Erythroblast (primary cell): ENCODE measurements at regions not wholly inside any gene's neighbourhood (a gene's known extent, or its start where the extent isn't known, plus 50 kb on each side); places are given as distances from the start of the nearest gene placed in this dataset.
A peak's percentile ranks its signal among the peaks of the same experiment; 100 is the strongest.

Source experiments
- DNase-seq, 2 experiments: peaks; one replicate each; lab custom pipeline; 2025; lab: John Stamatoyannopoulos, UW
- GATA1 ChIP-seq: IDR thresholded peaks from 2 replicates; pipeline ENCODE4 v1.6.1; 2011; ENCODE audit warnings: low read depth, mild to moderate bottlenecking, control low read depth, low read length, moderate library complexity
- POLR2A ChIP-seq: IDR thresholded peaks from 2 replicates; pipeline ENCODE4 v1.6.1; 2011; ENCODE audit warnings: mild to moderate bottlenecking, low read length

DNA sequence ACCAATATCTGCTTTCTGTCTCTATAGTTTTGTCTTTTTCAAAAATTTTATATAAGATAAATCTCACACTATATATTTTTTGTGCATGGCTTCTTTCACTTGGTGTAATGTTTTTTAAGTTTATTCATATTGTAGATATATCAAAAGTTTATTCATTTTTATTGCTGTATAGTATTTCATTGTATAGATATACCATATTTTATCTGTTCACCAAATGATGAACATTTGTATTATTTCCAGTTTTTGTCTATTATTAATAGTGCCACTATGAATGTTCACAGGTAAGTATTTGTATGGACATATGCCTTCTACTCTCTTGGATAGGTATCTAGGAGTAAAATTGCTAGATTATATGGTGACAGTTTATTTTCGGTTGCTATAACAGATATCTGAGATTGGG is 289.5 kb upstream of the CITED2 start:
- TF ChIP-seq POLR2A (no peak), GATA1 (no peak)
- no peak for DNase-seq

DNA sequence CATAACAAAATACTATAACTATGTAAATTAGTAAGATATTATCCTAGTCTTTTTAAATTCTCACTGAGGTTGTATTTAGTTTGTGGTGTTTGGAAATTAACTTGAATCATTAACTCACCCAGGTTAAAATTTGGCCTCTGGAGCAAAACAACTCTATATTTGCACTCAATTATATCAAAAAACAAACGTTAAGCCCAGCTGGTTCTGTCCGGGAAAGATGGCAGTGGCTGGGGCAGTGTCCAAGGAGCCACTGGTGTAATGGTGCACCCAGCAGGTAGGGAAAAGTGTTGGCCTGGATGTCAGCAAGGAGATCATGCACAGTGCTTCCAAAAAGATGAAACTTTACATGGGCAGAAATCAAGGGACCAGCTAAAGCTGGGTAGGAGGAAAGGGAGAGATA is 285.3 kb upstream of the CITED2 start:
- no peak for TF ChIP-seq GATA1
- TF ChIP-seq POLR2A: no peak
- no peak for DNase-seq

GRCh38 chr6:139659196-139659595 is 284.7 kb upstream of the CITED2 start:
- DNase-seq: no peak
- TF ChIP-seq POLR2A (no peak), GATA1 (no peak)

- DNase-seq: no peak
- TF ChIP-seq GATA1 (no peak), POLR2A (no peak)
Measured at GRCh38 chr6:139657119-139657518, 282.7 kb upstream of the CITED2 start.

DNA sequence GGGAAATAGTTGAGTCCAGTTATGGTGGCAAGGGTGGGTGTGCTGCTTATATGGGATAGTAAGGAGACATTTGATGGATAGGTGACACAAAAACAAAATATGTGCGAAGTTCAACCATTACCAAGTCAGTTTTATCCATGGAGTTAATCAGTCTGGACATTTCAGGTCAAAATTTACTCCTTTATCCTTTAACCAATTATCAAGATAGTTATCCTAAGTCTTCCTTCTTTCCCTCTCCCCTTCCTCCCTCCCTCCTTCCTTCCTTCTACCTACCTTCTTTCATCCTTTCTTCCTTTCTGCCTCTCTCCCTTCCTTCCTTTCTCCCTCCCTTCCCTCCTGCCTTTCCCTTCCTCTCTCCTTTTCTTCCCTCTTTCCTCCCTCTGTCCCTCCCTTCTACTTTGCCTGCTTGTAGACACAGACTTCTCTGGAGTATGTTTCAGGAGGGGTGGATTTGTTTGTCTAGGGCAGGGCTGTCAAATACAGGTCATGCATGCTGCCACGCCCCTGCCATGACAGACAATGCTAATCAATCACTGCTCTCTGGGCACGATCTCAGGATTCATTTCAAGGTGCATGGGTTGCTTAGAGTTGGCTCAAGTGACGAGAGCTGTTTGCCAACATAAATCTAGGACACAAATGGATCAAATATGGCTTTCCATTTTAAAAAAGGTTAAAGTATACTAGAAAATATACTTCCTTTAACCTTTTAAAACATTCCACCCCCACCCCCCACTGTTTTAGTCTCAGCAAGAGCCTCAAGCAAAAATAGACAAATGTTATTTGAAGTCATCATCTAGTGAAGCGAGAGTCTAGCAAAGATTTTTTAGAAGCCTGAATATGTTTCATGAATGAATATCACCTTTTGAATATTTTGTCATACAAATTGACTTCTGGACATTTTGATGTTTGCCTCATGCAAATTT is 281.6 kb upstream of the CITED2 start:
- no peak for TF ChIP-seq POLR2A
- no peak for TF ChIP-seq GATA1

DNA sequence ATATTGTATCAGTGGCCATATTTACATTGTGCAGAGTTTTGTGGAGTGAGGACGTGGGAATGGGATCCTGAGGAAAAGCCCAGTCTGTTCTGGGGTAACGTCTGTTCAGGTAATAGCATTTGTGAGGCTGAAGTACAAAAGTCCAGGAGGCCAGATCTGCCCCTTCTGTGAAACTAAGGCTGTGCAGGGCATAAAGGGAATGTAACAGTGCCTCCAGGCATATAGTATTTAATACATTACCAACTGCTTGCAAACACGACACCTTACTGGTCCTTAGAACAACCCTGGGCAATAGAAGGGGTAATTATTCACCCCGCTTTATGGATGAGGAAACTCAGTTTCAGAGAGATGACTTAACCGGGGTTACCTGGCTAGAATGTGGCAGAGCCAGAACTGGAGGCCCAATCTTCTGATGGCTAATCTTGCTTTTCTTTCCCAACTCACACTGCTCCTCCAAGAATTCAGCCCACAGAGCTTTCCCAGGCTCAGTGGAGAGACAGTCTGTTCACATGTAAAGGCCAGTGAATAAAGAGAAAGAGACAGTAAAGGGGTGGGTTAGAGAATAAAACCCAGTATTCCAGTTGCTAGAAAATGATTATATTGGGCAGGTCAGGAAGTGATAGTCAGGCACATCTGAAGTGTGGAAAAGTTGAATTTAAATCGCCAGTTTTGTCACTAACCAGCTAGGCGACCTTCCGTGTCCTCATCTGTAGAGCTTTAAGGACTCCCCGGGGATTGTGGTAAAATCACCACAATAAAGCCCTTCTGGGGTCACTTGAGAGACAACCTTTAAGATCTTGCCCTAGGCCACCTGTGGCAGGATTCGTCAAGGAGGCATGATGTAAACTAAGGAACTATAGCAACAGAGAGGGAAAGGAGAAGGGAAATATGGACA is 280.7 kb upstream of the CITED2 start:
- no peak for TF ChIP-seq GATA1
- no peak for TF ChIP-seq POLR2A
- no peak for DNase-seq

More for the DNA sequence above, 281.6 kb upstream of the CITED2 start:
- no peak for DNase-seq

DNA sequence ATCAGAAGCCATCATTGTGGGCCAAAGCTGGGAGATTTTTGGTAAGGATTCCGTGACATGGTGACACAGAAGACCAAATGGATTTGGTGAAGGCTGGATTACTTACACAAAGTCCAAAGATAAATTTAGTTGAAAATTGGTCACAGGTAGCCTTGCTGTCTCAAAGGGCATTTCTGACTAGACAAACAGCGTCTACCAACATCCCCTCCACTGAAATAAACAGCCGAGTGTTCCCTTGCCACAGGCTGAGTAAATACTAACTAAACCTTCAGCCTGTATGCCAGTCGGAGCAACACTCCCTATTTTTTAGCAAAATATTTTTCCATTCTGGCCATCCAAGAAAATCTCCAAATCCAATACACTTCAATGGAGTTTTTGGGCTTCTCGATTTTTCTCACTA is 279.9 kb upstream of the CITED2 start:
- TF ChIP-seq GATA1 (no peak), POLR2A (no peak)
- DNase-seq: no peak

DNA sequence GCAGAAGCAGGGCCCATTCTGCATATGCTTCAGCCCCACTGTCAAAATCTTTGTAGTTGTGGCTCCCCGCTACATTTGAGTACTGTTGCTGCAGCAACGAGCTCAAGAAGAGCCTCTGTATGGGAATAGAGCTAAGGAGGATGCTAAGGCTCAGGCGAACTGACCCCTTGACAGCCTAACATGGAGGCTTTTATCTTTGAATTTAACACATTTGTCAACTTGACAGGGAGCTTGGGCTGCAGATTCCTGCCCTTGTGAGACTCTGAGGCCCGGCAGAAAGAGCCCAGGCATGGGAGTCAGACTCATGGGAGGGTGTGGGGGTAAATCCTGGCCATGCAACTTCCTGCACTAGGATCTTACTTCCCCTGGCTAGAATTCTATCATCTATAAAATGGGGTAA is 278.7 kb upstream of the CITED2 start:
- TF ChIP-seq POLR2A (no peak), GATA1 (no peak)
- no peak for DNase-seq

DNA sequence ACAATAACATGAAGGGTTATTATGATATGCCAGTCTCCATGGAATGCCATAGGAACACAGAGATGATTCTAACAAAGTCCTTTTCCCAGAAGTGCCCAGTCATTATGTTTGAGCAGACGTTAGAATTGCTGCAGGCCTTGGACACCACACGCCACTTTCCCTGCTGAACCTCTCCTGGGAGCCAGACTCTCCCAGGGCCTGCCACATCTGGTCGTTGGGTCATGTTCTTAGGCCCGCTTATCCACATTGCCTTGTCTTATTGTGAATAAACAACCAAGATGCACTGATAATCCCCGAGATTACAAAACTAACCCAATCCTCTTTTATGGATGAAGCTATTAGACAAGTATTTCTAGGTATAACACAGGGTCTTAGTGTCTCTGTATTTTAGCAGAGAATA is 276.5 kb upstream of the CITED2 start:
- TF ChIP-seq POLR2A: no peak
- no peak for TF ChIP-seq GATA1
- no peak for DNase-seq

DNA sequence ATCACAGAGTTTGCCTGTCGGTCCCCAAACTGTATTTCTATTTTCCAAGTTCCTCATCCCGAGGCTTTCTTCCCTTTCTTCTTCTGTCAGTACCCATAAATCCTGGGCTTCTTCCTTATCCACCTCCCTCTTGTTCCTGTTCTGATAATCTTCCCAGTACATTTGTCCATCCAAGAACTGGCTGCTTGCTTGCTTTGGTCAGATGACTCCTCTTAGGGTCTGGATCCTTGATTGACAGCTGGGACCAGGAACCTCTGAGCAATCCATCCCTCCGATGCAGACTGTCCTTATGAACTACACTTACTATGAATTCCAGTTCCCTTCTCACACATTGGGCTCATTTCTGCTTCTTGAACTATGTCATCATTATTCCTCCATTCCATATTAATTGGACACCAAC is 275.3 kb upstream of the CITED2 start:
- TF ChIP-seq POLR2A: no peak
- TF ChIP-seq GATA1: no peak
- no peak for DNase-seq

DNA sequence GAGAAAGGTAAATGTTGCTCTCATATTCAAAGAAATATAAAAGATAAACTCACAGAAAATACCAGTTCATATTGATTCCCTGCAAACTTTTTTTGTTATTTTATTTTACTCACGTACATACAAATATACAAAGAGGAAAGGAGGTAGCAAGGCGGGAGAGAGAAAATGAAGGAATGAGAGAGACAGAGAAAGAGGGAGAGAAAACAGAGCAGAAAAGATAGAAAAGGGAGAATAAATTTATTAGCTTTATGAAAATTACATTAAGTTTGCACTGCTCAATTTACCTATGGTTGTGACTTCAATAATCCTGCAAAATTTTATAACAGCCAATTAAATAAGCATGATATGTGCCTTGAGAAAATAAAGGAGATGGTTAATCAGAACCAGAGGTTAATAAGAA is 274.7 kb upstream of the CITED2 start:
- peak in 1 of 2 experiments; percentile 30 for DNase-seq
- TF ChIP-seq GATA1 (no peak), POLR2A (no peak)

- DNase-seq: peak; percentile 88 to 98
- TF ChIP-seq POLR2A (no peak), GATA1 (no peak)
Measured at GRCh38 chr6:139648430-139649000, 274.1 kb upstream of the CITED2 start.

- DNase-seq: no peak
- TF ChIP-seq GATA1 (no peak), POLR2A (no peak)
Measured at GRCh38 chr6:139647841-139648240, 273.4 kb upstream of the CITED2 start.
